ENCODE measurements at regions not wholly inside any gene's neighbourhood (a gene's known extent, or its start where the extent isn't known, plus 50 kb on each side); places are given as distances from the start of the nearest gene placed in this dataset.
"Not testable (repeated sequence)": the region's sequence is repeated elsewhere in the genome, so short reads cannot be mapped to it uniquely, and the experiment has no call there.

DNA sequence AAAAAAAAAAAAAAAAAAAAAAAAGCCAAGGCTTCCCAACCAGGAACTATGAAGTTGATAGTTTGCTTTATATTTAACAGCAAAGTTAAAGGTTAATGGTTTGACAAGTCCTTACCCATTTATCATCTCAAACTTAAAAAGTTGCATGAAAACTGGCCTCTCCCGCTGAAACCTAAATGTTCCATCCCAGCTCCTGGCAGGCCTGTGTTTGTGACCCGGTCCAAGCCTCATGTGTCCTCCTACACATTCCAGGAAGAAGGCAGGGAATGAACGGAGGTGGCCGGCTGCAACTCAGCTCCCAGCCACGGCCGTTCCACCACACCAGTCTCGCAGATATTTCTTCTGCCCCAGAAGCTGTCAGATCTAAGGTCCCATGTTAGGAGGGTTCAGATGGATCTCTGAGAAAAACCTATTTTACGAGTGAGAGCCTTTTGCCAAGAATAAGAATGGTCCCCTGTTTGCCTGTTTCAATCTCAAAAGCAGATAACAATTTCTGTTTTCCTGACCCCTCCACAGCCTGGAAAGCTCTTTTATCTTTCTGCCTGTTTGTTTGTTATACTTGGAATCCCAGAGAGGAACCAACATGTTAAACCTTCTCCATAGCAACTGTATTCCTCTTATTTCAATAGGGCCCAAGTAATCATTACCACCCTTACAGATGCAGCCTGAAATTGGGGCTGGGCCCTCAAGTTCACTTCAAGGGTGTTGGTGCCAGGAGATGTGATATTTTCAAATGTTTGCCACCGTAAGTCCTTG lies 56.5 kb downstream of the KCTD12 start:
- DNase-seq = no peak
- Mint-ChIP-seq H3K4me1 (no peaks in the 10 kb centered on the region), H3K27me3 (peaks cover 0 to 8% (median 6%) of the 10 kb centered on the region in 3 donors)

DNA sequence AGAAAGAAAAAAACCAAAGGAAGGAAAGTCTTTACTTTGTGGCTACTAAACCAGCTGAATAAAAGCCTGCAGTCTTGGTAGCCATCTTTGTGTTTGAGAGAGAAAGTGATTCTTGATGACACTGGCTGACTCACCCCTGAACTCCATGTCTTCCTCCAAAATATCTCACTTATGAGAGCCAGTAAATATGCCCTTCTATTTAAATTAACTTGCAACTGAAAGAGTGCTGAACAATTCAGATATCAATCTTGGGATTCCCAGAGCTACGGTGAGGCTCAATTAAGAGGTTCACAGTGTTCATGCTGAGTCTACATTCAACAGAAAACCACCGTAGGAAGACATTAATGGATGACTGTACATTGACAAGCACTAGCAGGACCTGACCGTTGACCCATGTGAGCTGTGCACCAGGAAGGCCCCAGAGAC lies 57.9 kb downstream of the KCTD12 start:
- Mint-ChIP-seq H3K27me3 (peaks cover 0 to 8% (median 6%) of the 10 kb centered on the region in 3 donors), H3K9me3 (no peaks in the 10 kb centered on the region), H3K4me1 (no peaks in the 10 kb centered on the region), H3K4me3 (no peak overlapping the region), H3K27ac (no peak overlapping the region), H3K36me3 (no peaks in the 10 kb centered on the region)
- ATAC-seq (ENCODE audit: low read depth in 2 of 2) (no peak), DNase-seq (no peak)

More for the DNA sequence above, 56.5 kb downstream of the KCTD12 start:
- no peak overlapping the region for H3K27ac Mint-ChIP-seq
- ATAC-seq (ENCODE audit: low read depth in 2 of 2) = no peak
- H3K36me3 Mint-ChIP-seq = no peaks in the 10 kb centered on the region
- no peaks in the 10 kb centered on the region for H3K9me3 Mint-ChIP-seq
- H3K4me3 Mint-ChIP-seq = no peak overlapping the region

DNA sequence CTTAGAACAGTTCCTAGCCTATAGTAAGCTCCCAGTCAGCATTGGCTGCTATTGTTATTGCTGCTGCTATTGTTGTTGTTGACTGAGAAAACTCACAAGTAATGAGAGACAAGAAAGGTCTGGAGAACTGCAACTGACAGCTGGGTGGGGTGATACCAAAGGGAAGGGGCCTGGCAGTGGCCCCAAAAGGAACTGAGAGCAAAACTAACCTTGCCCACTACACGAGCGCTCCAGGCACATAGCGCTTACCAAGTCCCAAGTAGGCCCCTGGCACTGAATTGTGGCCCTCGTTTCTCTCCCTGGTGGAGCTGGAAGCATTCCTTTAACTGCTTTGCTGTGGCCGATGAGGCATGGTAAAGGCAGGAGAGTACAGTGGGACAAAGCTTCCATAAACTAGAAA lies 59.7 kb downstream of the KCTD12 start:
- ATAC-seq (ENCODE audit: low read depth in 2 of 2) (no peak), DNase-seq (no peak)
- H3K36me3 Mint-ChIP-seq = no peaks in the 10 kb centered on the region
- peaks cover 0 to 6% (median 0%) of the 10 kb centered on the region in 7 donors for H3K9me3 Mint-ChIP-seq
- H3K27ac Mint-ChIP-seq = peak overlapping the region in 1 of 6 donors; percentile 44
- H3K4me1 Mint-ChIP-seq = no peaks in the 10 kb centered on the region
- H3K4me3 Mint-ChIP-seq = peak overlapping the region in 1 of 8 donors; percentile 6
- peaks cover 0 to 6% (median 3%) of the 10 kb centered on the region in 3 donors for H3K27me3 Mint-ChIP-seq

DNA sequence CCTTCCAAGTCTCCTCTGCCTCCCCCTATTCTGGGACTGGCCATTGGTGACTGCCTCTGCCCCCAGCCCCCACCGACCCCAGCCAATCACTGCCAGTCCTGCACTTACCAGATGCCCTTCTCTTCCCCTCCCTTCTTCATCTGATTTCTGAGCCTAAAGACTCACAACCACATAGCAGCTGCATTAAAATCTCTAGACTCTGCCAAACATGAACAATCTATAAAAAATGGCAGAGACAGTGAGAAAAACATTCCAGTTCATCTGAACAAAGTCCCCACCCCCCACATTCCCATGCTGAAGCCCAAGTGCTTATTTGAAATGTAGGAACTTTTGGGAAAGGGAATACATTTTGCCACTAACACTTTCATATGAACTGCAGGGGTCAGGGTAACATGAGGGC lies 60.8 kb downstream of the KCTD12 start:
- H3K4me3 Mint-ChIP-seq = no peak overlapping the region
- no peak overlapping the region for H3K27ac Mint-ChIP-seq
- H3K27me3 Mint-ChIP-seq = no peaks in the 10 kb centered on the region
- no peaks in the 10 kb centered on the region for H3K36me3 Mint-ChIP-seq
- H3K9me3 Mint-ChIP-seq = peaks cover 0 to 6% (median 0%) of the 10 kb centered on the region in 7 donors
- no peaks in the 10 kb centered on the region for H3K4me1 Mint-ChIP-seq
- DNase-seq = no peak
- ATAC-seq (ENCODE audit: low read depth in 2 of 2) = no peak

DNA sequence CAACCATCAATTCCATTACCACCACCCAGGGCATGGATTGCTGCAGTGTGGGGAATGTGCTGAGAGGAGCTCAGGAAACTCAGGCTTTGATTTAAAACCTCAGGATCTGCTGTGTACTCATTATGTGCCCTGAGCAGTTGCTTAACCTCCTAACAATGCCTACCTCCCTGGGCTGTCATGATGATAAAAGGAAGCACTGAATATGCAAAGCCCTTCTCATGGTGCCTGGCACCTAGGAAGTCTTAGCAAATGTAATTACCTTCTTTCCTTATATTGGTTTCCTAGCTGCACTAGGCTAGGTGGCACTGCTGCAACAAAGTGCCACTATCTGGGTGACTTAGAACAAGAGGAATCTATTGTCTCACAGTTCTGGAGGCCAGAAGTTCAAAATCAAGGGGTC lies 62.2 kb downstream of the KCTD12 start:
- Mint-ChIP-seq H3K27ac (no peak overlapping the region), H3K4me3 (no peak overlapping the region), H3K27me3 (peaks cover 0 to under 1% (median 0%) of the 10 kb centered on the region in 3 donors), H3K36me3 (no peaks in the 10 kb centered on the region), H3K9me3 (peaks cover 0 to 6% (median 0%) of the 10 kb centered on the region in 7 donors), H3K4me1 (no peaks in the 10 kb centered on the region)
- no peak for DNase-seq
- no peak for ATAC-seq (ENCODE audit: low read depth in 2 of 2)

DNA sequence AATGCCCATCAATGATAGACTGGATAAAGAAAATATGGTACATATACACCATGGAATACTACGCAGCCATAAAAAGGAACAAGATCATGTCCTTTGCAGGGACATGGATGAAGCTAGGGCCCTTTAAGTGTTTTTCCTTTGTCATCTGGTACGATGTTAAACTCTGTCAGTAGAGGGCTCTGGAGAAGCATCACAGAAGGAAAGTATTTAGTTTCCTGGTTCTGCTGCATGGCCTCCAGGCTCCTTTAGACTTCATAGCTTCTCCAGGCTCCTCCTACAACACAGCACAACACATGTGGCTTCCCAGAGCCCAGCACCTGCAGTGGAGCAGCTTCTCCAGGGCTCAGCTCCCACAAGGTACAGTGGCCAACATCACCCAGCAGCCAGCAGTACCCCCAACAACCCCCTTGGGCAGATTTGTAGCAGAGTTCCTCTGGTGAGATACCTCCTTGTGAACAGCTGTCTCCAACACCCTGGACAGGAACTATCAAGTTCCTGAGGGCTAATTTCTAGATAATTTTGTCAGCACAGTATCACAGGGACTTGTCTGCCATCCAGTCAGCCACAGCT lies 63.4 kb downstream of the KCTD12 start:
- Mint-ChIP-seq H3K27ac (no peak overlapping the region), H3K9me3 (peaks cover 0 to 6% (median 0%) of the 10 kb centered on the region in 7 donors), H3K4me1 (no peaks in the 10 kb centered on the region), H3K27me3 (peaks cover 5 to 10% (median 10%) of the 10 kb centered on the region in 3 donors), H3K36me3 (no peaks in the 10 kb centered on the region), H3K4me3 (no peak overlapping the region)
- no peak for DNase-seq
- ATAC-seq (ENCODE audit: low read depth in 2 of 2) = no peak

DNA sequence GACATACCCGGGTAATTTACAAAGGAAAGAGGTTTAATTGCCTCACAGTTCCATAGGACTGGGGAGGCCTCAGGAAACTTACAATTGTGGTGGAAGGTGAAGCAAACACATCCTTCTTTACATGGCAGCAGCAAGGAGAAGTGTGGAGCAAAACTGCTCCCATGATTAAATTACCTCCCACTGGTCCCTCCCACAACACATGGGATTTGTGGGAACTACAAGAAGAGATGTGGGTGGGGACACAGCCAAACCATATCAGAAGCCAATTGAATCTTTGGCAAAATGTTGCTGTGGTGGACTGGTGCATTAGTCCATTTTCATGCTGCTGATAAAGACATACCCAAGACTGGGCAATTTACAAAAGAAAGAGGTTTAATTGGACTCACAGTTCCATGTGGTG lies 65.0 kb downstream of the KCTD12 start:
- H3K27me3 Mint-ChIP-seq = peaks cover 5 to 14% (median 14%) of the 10 kb centered on the region in 3 donors
- not testable (repeated sequence) for DNase-seq; H3K4me1 Mint-ChIP-seq; H3K4me3 Mint-ChIP-seq; H3K36me3 Mint-ChIP-seq; H3K9me3 Mint-ChIP-seq; ATAC-seq (ENCODE audit: low read depth in 2 of 2)
- peak overlapping the region in 1 of 6 donors; percentile 14 for H3K27ac Mint-ChIP-seq

DNA sequence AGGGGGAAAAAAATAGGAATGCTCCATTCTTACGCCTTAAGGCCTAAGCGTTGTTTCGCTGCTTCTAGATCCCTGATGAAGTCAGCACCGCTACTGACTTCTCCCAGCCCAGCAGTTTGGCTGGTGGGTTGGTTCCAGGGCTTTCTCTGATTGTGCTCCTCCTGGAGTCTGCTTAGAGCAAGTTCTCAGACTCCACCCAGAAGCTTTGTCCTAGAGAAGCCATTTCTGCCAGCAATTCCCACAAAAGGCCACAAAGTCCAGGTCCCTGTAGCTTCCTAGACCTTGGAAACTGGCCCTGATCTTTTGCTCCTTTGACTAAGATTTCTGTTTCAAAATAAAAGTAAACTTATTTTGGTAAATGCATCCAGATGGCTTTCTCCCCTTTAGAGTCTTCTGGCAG lies 65.4 kb downstream of the KCTD12 start:
- Mint-ChIP-seq H3K9me3 (peaks cover 0 to 6% (median 0%) of the 10 kb centered on the region in 7 donors), H3K4me3 (no peak overlapping the region), H3K4me1 (no peaks in the 10 kb centered on the region), H3K36me3 (peaks cover 0 to 2% of the 10 kb centered on the region in 2 donors), H3K27me3 (peaks cover 5 to 19% (median 18%) of the 10 kb centered on the region in 3 donors), H3K27ac (no peak overlapping the region)
- ATAC-seq (ENCODE audit: low read depth in 2 of 2) (no peak), DNase-seq (no peak)

DNA sequence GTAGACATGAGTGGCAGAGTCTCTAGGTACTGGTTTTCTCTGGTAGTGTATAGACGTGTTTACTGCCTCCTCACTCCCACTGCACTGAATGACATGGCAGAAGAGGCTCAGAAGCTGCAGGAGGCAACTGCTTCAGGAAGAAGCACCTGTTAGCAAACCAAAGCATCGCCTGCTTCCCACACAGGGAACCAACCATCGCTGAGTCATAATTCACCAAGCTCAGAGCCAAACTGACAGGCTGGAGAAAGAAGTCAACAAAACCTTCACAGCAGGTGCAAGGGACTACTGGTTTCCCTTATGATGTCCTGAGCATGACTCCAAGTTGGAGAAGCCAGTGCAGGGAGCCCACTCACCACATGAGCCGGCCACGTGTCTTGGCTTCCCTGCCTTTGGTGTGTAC lies 69.8 kb downstream of the KCTD12 start:
- H3K4me3 Mint-ChIP-seq = no peak overlapping the region
- DNase-seq (no peak), ATAC-seq (ENCODE audit: low read depth in 2 of 2) (no peak)
- peaks cover 0 to 2% (median 0%) of the 10 kb centered on the region in 7 donors for H3K9me3 Mint-ChIP-seq
- H3K4me1 Mint-ChIP-seq = no peaks in the 10 kb centered on the region
- no peak overlapping the region for H3K27ac Mint-ChIP-seq
- H3K36me3 Mint-ChIP-seq = peaks cover 0 to 4% of the 10 kb centered on the region in 2 donors
- peaks cover 5 to 28% (median 24%) of the 10 kb centered on the region in 3 donors for H3K27me3 Mint-ChIP-seq

DNA sequence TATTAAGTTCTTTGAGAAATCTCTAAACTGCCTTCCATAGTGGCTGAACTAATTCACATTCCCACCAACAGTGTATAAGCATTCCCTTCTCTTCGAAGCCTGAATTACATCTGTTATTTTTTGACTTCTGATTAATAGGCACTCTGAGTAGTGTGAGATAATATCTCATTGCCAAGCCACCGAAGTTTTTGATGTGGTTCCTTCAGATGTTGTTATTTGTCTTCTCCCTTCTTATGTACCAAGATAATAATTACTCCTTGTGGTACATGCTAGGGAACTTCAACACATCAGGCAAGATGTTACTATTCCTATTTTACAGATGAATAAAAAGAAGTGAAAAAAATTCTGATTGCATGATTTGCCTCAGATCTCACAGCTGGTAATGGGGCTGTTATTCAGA lies 70.9 kb downstream of the KCTD12 start:
- DNase-seq (no peak), ATAC-seq (ENCODE audit: low read depth in 2 of 2) (no peak)
- Mint-ChIP-seq H3K4me1 (no peaks in the 10 kb centered on the region), H3K27me3 (peaks cover 5 to 32% (median 24%) of the 10 kb centered on the region in 3 donors), H3K4me3 (no peak overlapping the region), H3K9me3 (peaks cover under 1 to 7% (median 4%) of the 10 kb centered on the region in 7 donors), H3K36me3 (peaks cover 0 to 4% of the 10 kb centered on the region in 2 donors), H3K27ac (no peak overlapping the region)

DNA sequence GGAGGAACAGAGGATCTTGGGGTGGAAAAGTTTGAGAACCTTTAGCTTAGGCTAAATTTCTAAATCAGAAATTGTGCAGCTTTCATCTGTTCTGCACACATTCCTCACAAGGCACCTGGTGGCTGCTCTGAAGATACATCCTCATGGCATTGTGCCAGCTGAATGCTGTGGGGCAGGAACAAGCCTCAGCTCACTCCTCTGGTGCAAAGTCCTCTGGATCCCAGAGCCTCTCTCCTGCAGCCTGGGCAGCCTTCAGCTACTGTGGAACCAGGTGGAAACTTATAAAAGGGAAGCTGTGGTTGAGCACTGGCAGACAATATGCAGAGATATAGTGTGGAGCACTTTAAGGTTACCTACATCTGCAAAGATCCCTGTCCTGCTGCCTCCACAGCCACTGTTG lies 72.3 kb downstream of the KCTD12 start:
- H3K9me3 Mint-ChIP-seq = peaks cover 3 to 16% (median 12%) of the 10 kb centered on the region in 7 donors
- ATAC-seq (ENCODE audit: low read depth in 2 of 2) = no peak
- no peak overlapping the region for H3K27ac Mint-ChIP-seq
- H3K36me3 Mint-ChIP-seq = peaks cover 0 to 4% of the 10 kb centered on the region in 2 donors
- peaks cover 5 to 31% (median 24%) of the 10 kb centered on the region in 3 donors for H3K27me3 Mint-ChIP-seq
- H3K4me3 Mint-ChIP-seq = no peak overlapping the region
- H3K4me1 Mint-ChIP-seq = no peaks in the 10 kb centered on the region
- no peak for DNase-seq

DNA sequence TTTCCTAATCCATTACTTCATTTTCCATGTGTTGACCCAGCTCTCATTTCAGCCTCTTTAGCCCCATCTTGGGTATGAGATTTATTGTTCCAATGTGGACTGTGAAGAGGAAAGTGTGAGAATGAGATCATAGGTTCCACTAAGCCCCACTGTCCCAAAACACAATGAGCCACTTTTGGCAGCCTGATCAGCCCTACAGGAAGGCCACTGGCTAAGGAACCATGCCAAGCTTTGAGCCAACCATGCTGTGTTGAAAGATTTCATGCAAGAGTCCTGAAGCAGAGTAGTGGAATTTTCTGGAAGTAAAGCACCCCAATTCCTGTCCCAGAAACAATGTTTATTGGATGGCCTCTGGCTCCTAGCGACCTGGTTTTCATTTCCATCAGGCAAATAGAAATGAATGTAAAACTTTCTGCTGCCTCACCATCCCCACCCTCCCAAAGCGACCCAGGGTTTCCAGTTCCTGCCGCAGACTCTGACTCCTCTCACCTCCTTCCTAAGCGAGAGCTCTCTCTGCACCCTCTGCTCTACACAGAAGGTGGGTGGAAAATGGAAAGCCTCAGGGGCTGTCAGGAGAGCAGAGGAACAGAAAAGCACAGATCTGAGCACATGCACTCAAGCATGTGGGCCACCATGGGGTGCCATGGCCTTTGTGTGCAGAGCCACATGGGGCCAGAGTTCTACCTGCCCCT lies 73.1 kb downstream of the KCTD12 start:
- DNase-seq = no peak
- no peak for ATAC-seq (ENCODE audit: low read depth in 2 of 2)
- H3K4me3 Mint-ChIP-seq = no peak overlapping the region
- peaks cover 2 to 24% (median 17%) of the 10 kb centered on the region in 3 donors for H3K27me3 Mint-ChIP-seq
- H3K27ac Mint-ChIP-seq = no peak overlapping the region
- no peaks in the 10 kb centered on the region for H3K4me1 Mint-ChIP-seq
- H3K36me3 Mint-ChIP-seq = peaks cover 0 to 4% of the 10 kb centered on the region in 2 donors
- H3K9me3 Mint-ChIP-seq = peaks cover 3 to 24% (median 12%) of the 10 kb centered on the region in 7 donors

DNA sequence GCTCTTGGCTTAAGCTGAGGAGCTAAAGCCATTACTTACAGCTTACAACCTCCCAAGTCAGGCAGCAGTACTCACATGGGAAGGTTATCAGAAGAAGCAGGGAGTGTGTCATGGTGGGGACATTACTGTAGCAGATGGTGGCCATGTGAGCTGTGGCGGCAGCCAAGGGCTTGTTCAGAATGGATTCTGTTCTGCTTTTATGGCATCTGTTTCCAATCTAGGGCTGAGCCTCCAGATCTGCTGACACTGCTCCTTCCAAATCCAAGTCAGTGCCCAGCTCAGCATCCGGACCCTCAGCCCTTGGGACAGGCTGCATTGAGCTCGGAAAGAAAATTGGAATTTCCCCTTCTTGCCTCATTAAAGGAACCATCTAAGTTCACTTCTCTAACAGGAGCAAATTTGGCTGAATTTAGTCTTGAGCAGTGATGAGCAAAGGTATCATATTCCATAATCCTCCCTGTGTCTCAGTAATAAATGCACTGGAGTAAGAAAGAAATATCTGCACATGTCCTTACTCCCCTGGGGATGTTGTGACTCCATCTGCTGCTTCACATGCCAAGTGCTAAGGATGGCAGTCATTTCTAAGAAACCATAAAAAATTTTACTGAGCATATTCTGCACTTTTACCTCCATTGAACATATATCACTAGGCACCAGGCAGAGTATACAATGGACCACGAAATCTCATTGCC lies 73.9 kb downstream of the KCTD12 start:
- H3K9me3 Mint-ChIP-seq = peaks cover 3 to 30% (median 12%) of the 10 kb centered on the region in 7 donors
- no peaks in the 10 kb centered on the region for H3K4me1 Mint-ChIP-seq
- peaks cover 0 to 4% of the 10 kb centered on the region in 2 donors for H3K36me3 Mint-ChIP-seq
- DNase-seq (no peak), ATAC-seq (ENCODE audit: low read depth in 2 of 2) (no peak)
- H3K4me3 Mint-ChIP-seq = no peak overlapping the region
- peaks cover 0 to 23% (median 13%) of the 10 kb centered on the region in 3 donors for H3K27me3 Mint-ChIP-seq
- H3K27ac Mint-ChIP-seq = no peak overlapping the region
